Body of pancreas (tissue), 4 donors: ENCODE measurements at regions not wholly inside any gene's neighbourhood (a gene's known extent, or its start where the extent isn't known, plus 50 kb on each side); places are given as distances from the start of the nearest gene placed in this dataset.

Experiments used
- POLR2A ChIP-seq, 3 donors: fragments of 450-650 bp; IDR thresholded peaks; one replicate each; pipeline ENCODE4 v1.6.1; 2016; ENCODE audit warnings: antibody characterized with exemption in 3 of 3, mild to moderate bottlenecking in 2 of 3
- TF ChIP-seq, protein P1 (sequence below), 7 experiments: fragments of 450-650 bp in 4 of 7; fragments of 200-600 bp in 3 of 7; sonication (generic) in 3 of 7; IDR thresholded peaks; one replicate each; pipeline ENCODE4 v1.5.1; 2016 to 2019; ENCODE audit warnings: antibody characterized with exemption in 7 of 7

DNA sequence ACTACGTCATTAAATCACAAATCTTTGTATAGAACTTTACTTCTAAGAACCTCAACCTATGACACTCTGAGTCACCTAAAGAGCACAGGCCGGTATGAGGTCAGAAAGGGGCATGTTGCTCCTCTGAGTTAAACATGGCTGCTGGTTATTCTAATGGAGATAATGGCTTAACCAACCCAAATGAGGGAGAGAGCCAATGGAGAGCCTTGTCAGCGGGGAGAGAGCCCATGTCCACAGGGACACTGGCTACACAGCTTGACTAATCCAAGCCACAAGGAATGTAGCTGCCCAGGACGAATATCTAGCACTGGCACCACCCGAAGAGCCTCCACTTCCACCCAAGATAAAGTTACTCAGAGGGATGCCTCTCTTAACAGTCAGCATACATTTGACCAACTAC, 77.0 kb upstream of the STAC start:
- TF ChIP-seq, protein P1, sequence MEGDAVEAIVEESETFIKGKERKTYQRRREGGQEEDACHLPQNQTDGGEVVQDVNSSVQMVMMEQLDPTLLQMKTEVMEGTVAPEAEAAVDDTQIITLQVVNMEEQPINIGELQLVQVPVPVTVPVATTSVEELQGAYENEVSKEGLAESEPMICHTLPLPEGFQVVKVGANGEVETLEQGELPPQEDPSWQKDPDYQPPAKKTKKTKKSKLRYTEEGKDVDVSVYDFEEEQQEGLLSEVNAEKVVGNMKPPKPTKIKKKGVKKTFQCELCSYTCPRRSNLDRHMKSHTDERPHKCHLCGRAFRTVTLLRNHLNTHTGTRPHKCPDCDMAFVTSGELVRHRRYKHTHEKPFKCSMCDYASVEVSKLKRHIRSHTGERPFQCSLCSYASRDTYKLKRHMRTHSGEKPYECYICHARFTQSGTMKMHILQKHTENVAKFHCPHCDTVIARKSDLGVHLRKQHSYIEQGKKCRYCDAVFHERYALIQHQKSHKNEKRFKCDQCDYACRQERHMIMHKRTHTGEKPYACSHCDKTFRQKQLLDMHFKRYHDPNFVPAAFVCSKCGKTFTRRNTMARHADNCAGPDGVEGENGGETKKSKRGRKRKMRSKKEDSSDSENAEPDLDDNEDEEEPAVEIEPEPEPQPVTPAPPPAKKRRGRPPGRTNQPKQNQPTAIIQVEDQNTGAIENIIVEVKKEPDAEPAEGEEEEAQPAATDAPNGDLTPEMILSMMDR (IDR thresholded peaks at IDR 0.05) = no peak
- TF ChIP-seq POLR2A (IDR thresholded peaks at IDR 0.05) = no peak
